Prostate gland (tissue), 2 donors: ENCODE measurements at regions not wholly inside any gene's neighbourhood (a gene's known extent, or its start where the extent isn't known, plus 50 kb on each side); places are given as distances from the start of the nearest gene placed in this dataset.

Experiments
- DNase-seq: peaks from one replicate; pipeline ENCODE4 v3.0.0-alpha.2; 2019; ENCODE audit warnings: low spot score
- H3K27ac ChIP-seq, 2 donors: fragments of 200-600 bp; sonication (generic); 2 replicates each; pipeline ENCODE4 v1.5.1; 2017 to 2019
- H3K27me3 ChIP-seq: fragments of 200-600 bp; sonication (generic); replicated peaks from 2 replicates; pipeline ENCODE4 v1.5.1; 2019; ENCODE audit not compliant: insufficient read depth
- H3K36me3 ChIP-seq, 2 donors: fragments of 200-600 bp; sonication (generic); 1 replicate in 1 of 2; 2 replicates in 1 of 2; pipeline versions ENCODE4 v1.5.1 to v1.8.1; 2017 to 2019
- H3K4me1 ChIP-seq: fragments of 200-600 bp; sonication (generic); replicated peaks from 2 replicates; pipeline ENCODE4 v1.5.1; 2019
- H3K4me3 ChIP-seq, 2 donors: fragments of 200-600 bp; sonication (generic); 2 replicates each; pipeline ENCODE4 v1.5.1; 2017 to 2019
- H3K9me3 ChIP-seq: fragments of 200-600 bp; sonication (generic); 2 replicates; pipeline ENCODE4 v1.5.1; 2017
- POLR2A ChIP-seq: fragments of 450-650 bp; IDR thresholded peaks from one replicate; pipeline ENCODE4 v1.6.1; 2016; ENCODE audit warnings: antibody characterized with exemption, mild to moderate bottlenecking
- POLR2AphosphoS5 ChIP-seq: sonication (generic); formaldehyde crosslinking; IDR thresholded peaks from one replicate; pipeline ENCODE4 v1.6.1; 2017; ENCODE audit warnings: antibody characterized with exemption
- WGBS: methylation state at CpG from one replicate; pipeline ENCODE4 v1.1.5; 2018; 5-methylcytosine and 5-hydroxymethylcytosine counted together
- intact Hi-C: fragments of 100-400 bp; cut with DNase I; formaldehyde crosslinking; loops from one replicate; pipeline ENCODE4 v1.14.2; 2022
- TF ChIP-seq, protein P1 (sequence below), 4 experiments: fragments of 200-600 bp in 2 of 4; fragments of 450-650 bp in 2 of 4; sonication (generic) in 2 of 4; IDR thresholded peaks; 1 replicate in 3 of 4; 2 replicates in 1 of 4; pipeline ENCODE4 v1.5.1; 2016 to 2019; ENCODE audit warnings: antibody characterized with exemption in 4 of 4, mild to moderate bottlenecking in 2 of 4, moderate library complexity in 2 of 4

- DNase-seq, result no peak
- H3K27ac ChIP-seq, result no peak overlapping the region
- no peaks in the 10 kb centered on the region for H3K4me1 ChIP-seq
- no peaks in the 10 kb centered on the region for H3K27me3 ChIP-seq
- intact Hi-C loops, result no loop called here
- H3K4me3 ChIP-seq, result no peak overlapping the region
- H3K36me3 ChIP-seq, result no peaks in the 10 kb centered on the region
- WGBS, result 68% methylated on average over 4 of the region's 4 CpGs
- TF ChIP-seq, protein P1, sequence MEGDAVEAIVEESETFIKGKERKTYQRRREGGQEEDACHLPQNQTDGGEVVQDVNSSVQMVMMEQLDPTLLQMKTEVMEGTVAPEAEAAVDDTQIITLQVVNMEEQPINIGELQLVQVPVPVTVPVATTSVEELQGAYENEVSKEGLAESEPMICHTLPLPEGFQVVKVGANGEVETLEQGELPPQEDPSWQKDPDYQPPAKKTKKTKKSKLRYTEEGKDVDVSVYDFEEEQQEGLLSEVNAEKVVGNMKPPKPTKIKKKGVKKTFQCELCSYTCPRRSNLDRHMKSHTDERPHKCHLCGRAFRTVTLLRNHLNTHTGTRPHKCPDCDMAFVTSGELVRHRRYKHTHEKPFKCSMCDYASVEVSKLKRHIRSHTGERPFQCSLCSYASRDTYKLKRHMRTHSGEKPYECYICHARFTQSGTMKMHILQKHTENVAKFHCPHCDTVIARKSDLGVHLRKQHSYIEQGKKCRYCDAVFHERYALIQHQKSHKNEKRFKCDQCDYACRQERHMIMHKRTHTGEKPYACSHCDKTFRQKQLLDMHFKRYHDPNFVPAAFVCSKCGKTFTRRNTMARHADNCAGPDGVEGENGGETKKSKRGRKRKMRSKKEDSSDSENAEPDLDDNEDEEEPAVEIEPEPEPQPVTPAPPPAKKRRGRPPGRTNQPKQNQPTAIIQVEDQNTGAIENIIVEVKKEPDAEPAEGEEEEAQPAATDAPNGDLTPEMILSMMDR (IDR thresholded peaks at IDR 0.05), result no peak
- TF ChIP-seq POLR2A (no peak), POLR2AphosphoS5 (no peak)
- H3K9me3 ChIP-seq, result no peaks in the 10 kb centered on the region
Observed at GRCh38 chr13:44088991-44089413, 209.3 kb downstream of the LACC1 start.

DNA sequence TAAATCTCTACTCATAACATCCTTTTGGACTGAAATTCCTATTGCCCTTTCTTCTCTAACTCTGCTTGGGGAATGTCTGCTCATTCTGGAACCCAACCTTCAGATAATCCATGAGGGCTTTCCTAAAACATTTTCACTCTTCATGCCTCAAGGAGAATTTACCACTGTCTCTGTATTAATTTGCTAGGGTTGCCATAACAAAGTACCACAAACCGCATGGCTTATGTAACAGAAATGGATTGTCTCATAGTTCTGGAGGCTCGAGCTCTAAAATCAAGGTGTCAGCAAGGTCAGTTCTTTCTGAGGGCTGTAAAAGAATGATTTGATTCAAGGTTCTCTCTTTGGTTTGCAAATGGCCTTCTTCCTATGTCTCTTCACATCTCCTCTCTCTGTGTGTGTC is 209.7 kb downstream of the LACC1 start:
- H3K4me1 ChIP-seq, result no peaks in the 10 kb centered on the region
- no peak for DNase-seq
- no peak overlapping the region for H3K4me3 ChIP-seq
- no peak overlapping the region for H3K27ac ChIP-seq
- 92% methylated on average over 2 of the region's 2 CpGs for WGBS
- TF ChIP-seq, protein P1 (IDR thresholded peaks at IDR 0.05), result no peak
- TF ChIP-seq POLR2A (no peak), POLR2AphosphoS5 (no peak)
- H3K36me3 ChIP-seq, result no peaks in the 10 kb centered on the region
- no peaks in the 10 kb centered on the region for H3K9me3 ChIP-seq
- intact Hi-C loops, result no loop called here
- no peaks in the 10 kb centered on the region for H3K27me3 ChIP-seq

DNA sequence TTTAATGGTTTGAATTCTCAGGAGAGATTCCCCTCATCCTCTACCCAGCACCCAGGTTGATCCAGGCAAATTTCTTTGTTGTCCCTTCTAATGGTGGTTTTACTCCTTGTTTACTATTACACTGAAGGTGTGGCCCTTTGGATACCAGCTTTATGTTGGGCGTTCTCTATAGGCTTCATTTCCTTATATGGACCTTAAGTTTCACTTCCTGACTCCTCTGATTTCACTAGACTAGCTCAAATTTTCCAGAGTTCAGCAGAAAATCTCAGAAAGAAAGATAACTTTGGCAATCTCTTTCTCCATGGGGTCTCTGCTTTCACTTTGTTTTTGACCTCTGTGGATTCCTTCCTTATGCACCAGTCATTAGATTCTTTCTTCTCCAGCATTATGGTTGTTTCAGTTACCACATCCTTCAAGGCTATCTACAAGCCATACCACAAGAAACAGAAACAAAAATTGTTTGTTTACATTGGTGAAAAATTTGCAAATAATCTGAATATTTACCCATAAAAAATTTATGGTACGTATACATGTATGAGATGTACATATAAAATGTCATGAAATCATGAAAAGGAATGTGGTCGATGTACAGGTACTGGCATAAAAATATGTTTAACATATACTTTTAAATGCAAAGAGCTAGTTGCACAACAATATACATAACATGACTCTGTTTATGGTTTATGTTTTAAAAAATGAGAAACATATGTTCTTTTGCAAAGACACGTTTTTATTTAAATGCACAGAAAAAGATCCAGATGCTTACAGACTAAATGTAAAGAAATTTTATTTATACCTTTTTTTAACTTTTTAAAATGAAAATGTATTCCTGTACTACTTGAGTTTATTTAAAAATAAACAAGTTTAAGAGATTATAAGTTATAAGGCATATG is 212.6 kb downstream of the LACC1 start:
- no peak overlapping the region for H3K27ac ChIP-seq
- no peak for DNase-seq
- H3K27me3 ChIP-seq, result no peaks in the 10 kb centered on the region
- no peaks in the 10 kb centered on the region for H3K36me3 ChIP-seq
- no peaks in the 10 kb centered on the region for H3K9me3 ChIP-seq
- TF ChIP-seq POLR2A (no peak), POLR2AphosphoS5 (no peak)
- TF ChIP-seq, protein P1 (IDR thresholded peaks at IDR 0.05), result no peak
- H3K4me1 ChIP-seq, result no peaks in the 10 kb centered on the region
- 95% methylated on average over 4 of the region's 4 CpGs for WGBS
- H3K4me3 ChIP-seq, result no peak overlapping the region
- intact Hi-C loops, result no loop called here

- DNase-seq, result no peak
- no peaks in the 10 kb centered on the region for H3K9me3 ChIP-seq
- WGBS, result 39% methylated on average over 4 of the region's 4 CpGs
- TF ChIP-seq, protein P1 (IDR thresholded peaks at IDR 0.05), result no peak
- TF ChIP-seq POLR2AphosphoS5, result no peak
- no peak for TF ChIP-seq POLR2A
- no peaks in the 10 kb centered on the region for H3K4me1 ChIP-seq
- intact Hi-C loops, result no loop called here
- no peaks in the 10 kb centered on the region for H3K36me3 ChIP-seq
- H3K4me3 ChIP-seq, result no peak overlapping the region
- H3K27me3 ChIP-seq, result no peaks in the 10 kb centered on the region
- H3K27ac ChIP-seq, result no peak overlapping the region
Observed at GRCh38 chr13:44093607-44094564, 214.2 kb downstream of the LACC1 start.
